ENCODE measurements at regions not wholly inside any gene's neighbourhood (a gene's known extent, or its start where the extent isn't known, plus 50 kb on each side); places are given as distances from the start of the nearest gene placed in this dataset.
"Not testable (repeated sequence)": the region's sequence is repeated elsewhere in the genome, so short reads cannot be mapped to it uniquely, and the experiment has no call there.

GRCh38 chr9:710951-711745 lies 130.3 kb upstream of the DMRT1 start:
- no peak for DNase-seq

- DNase-seq = peak in 1 of 58 donors; percentile 31
Observed at GRCh38 chr9:711761-712553, 129.5 kb upstream of the DMRT1 start.

- no peak for DNase-seq
Observed at GRCh38 chr9:712643-713042, 128.9 kb upstream of the DMRT1 start.

DNA sequence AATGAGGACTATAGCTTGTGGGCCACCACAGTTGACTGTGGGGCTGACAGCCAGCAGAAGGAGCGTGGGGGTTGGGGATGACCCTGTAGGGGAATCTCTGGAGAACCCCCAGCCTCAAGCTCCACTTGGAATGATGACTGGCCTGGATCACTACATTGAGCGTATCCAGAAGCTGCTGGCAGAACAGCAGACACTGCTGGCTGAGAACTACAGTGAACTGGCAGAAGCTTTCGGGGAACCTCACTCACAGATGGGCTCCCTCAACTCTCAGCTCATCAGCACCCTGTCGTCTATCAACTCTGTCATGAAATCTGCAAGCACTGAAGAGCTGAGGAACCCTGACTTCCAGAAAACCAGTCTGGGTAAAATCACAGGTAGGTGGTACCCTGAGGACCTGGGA lies 128.4 kb upstream of the DMRT1 start:
- no peak for DNase-seq

DNA sequence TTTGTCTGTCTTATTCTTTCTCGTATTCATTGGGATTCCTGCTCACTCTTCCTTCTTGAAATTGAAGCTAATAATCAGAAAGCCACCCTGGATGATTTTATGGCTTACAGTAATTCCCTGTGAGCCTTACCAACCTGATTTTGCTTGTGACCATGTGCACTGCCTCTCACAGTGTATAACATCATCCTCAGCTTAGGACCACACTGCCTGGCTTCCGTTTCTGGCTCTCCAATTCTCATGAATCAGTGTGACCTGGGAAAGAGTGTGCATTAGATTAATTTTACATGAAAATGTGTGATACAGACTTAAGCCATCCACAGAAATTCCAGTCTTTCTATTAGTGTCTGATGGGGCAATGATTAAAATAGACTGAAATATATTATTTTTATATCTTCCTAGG lies 126.8 kb upstream of the DMRT1 start:
- DNase-seq = no peak

GRCh38 chr9:715300-715699 lies 126.2 kb upstream of the DMRT1 start:
- peak in 5 of 58 donors; percentile 22 to 35 (median 32) for DNase-seq

- DNase-seq = peak in 2 of 58 donors; percentile 49 to 79
Observed at GRCh38 chr9:715743-716400, 125.6 kb upstream of the DMRT1 start.

DNA sequence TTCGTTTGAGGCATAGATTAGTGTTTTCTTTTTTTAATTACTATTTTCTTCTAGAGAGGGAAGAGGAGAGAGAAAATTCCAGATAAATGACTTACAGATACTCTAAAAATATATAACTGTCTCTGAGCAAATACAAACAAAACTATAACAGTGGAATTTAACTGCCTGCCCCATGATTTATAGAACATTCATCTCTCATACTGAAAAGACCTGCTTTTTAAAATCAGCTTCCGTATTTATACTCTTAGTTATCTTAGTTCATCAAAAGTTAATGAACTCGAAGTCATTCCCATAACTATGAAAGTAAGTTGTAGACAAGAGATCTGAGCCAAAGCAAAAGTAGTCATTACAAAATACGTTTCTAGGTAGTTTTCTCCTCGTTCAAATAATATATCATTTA lies 123.8 kb upstream of the DMRT1 start:
- DNase-seq = no peak

GRCh38 chr9:720239-720881 lies 121.1 kb upstream of the DMRT1 start:
- no peak for DNase-seq

DNA sequence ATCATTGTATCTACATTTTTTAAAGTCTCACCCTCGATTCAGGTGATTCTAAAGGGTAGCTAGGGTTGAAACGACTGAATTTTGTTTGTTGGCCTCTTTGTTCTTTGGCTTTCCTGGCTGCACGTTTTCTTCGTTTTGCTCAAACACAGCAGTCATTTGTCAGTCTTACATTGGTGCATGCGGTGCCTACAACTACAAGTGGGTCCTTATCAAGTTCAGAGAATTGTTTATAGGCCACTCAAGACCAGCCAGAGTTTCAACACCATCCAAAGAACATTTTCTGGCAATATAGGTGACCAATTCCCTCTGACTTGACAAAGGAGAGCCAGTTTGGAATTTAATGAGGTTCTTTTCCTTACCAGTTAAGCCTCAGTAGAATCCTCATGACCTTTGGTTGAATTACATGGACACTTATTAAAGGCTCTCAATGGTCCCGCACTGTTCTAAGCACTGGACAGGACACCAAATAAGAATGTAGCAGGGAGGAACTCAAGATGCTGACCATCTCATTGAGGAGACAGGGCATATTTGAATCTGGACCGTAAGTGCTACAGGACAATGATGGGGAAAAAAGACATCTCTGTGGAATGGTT lies 119.0 kb upstream of the DMRT1 start:
- DNase-seq = no peak

- not testable (repeated sequence) for DNase-seq
Observed at GRCh38 chr9:724461-724860, 117.0 kb upstream of the DMRT1 start.

- peak in 7 of 58 donors; percentile 11 to 39 (median 20) for DNase-seq
Observed at GRCh38 chr9:726005-726404, 115.5 kb upstream of the DMRT1 start.

DNA sequence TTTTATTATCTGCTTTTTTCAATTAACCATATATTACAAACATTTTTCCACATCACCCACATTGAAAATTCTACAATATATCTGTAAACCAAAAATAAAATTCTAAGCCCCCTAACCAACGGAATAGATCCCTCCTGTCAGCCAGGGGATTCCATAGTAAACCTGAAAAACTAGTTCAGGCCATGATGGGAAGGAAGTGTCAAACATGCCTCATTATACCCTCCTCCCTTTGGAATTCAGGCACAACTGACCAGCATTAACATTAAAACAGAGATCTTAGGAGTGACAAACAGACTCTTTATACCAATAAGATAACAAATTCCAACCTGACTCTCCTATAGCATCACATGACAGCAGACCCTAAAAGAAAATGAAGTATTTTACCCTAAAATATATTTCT lies 113.7 kb upstream of the DMRT1 start:
- no peak for DNase-seq

DNA sequence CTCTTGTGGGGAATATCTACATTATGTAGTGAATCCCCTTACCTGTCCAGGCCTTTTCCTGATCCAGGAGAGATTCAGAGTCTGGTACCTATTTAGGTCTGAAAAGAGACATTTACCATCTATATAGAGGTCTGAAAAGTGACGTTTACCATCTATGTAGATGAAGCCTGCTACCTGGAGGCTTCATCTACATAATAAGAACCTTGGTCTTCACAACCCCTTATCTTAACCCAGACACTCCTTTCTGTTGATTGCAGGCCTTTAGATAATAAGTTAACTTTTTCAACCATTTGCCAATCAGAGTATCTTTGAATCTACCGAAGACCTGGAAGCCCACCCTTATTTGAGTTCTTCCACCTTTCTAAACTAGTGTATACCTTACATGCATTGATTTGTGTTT lies 113.0 kb upstream of the DMRT1 start:
- no peak for DNase-seq

- no peak for DNase-seq
Observed at GRCh38 chr9:731474-731873, 110.0 kb upstream of the DMRT1 start.

GRCh38 chr9:734831-735511 lies 106.5 kb upstream of the DMRT1 start:
- DNase-seq = peak in 39 of 58 donors; percentile 11 to 80 (median 47)

- no peak for DNase-seq
Observed at GRCh38 chr9:737400-738120, 103.9 kb upstream of the DMRT1 start.

DNA sequence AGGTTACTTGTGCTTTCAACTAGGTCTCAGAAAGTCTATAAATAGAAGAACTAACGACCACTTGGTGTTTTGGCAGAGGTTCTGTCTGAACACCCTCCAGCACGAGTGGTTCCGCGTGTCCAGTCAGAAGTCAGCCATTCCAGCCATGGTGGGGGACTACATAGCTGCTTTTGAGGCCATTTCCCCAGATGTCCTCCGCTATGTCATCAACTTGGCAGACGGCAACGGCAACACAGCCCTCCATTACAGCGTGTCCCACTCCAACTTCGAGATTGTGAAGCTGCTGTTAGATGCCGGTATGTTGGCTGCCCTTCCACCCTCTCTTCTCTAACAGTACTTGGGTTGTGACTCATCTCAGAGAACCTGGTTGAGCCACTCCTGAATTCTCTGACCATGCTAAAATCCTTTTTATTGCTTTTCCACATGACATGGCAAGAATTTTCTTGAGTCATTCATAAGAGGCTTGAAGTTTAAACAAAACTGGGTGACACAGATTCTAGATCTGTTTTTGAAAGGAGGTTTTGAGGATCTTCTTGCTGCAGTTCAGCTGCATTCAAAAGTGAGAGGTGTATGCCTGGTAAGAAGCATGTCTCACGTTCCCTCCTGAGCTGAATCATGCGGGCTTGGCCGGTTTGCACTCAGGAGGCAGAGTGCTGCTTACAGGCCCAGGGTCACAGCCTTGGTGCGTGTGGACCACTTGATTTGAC lies 103.1 kb upstream of the DMRT1 start:
- DNase-seq = peak in 15 of 58 donors; percentile 6 to 46 (median 23)

GRCh38 chr9:739362-739761 lies 102.1 kb upstream of the DMRT1 start:
- no peak for DNase-seq
